ENCODE measurements at regions not wholly inside any gene's neighbourhood (a gene's known extent, or its start where the extent isn't known, plus 50 kb on each side); places are given as distances from the start of the nearest gene placed in this dataset.

- TF ChIP-seq CTCF (conservative IDR thresholded peaks at IDR 0.05; ENCODE audit: low read length) (no peak), EZH2phosphoT487 (IDR thresholded peaks at IDR 0.05; ENCODE audit: borderline replicate concordance) (no peak)
These were observed 1035.8 kb downstream of the TBC1D22A start for GRCh38 chr22:47798229-47798628.
